Lower leg skin (tissue), 4 donors: ENCODE measurements at regions not wholly inside any gene's neighbourhood (a gene's known extent, or its start where the extent isn't known, plus 50 kb on each side); places are given as distances from the start of the nearest gene placed in this dataset.

Experiments used
- DNase-seq, 2 donors: peaks; one replicate each; pipeline ENCODE4 v3.0.0-alpha.2; 2019; ENCODE audit warnings: low spot score in 2 of 2
- H3K4me3 ChIP-seq: fragments of 200-600 bp; sonication (generic); 2 replicates; pipeline ENCODE4 v1.5.1; 2017; ENCODE audit warnings: mild to moderate bottlenecking, low read depth; ENCODE audit not compliant: poor library complexity, severe bottlenecking
- CTCF ChIP-seq, 3 donors: fragments of 450-650 bp; IDR thresholded peaks; one replicate each; pipeline ENCODE4 v1.5.1; 2016; ENCODE audit warnings: antibody characterized with exemption in 3 of 3, mild to moderate bottlenecking in 3 of 3, moderate library complexity in 2 of 3
- POLR2A ChIP-seq, 2 donors: fragments of 450-650 bp; IDR thresholded peaks; one replicate each; pipeline ENCODE4 v1.6.1; 2016 to 2017; ENCODE audit warnings: antibody characterized with exemption in 2 of 2, mild to moderate bottlenecking in 1 of 2, moderate library complexity in 1 of 2
- WGBS, 2 donors: methylation state at CpG; one replicate each; pipeline ENCODE4 v1.1.5; 2018; 5-methylcytosine and 5-hydroxymethylcytosine counted together
- intact Hi-C: fragments of 100-400 bp; cut with DNase I; formaldehyde crosslinking; loops from one replicate; pipeline ENCODE4 v1.15.0; 2023; ENCODE audit warnings: low total_unique reads

GRCh38 chr9:126556560-126557250 lies 57.0 kb upstream of the LMX1B start:
- no peak for DNase-seq
- WGBS, 2 donors = 71 to 84% methylated on average over 19 to 21 of the region's 21 CpGs
- intact Hi-C loops = no loop called here
- H3K4me3 ChIP-seq = no peak overlapping the region
- no peak for TF ChIP-seq CTCF (IDR thresholded peaks at IDR 0.05)
- no peak for TF ChIP-seq POLR2A (IDR thresholded peaks at IDR 0.05)

- WGBS, 2 donors = 14 to 19% methylated on average over 6 of the region's 6 CpGs
- intact Hi-C loops = loop anchor here (2.0 kb wide), 1 partner anchor 57 kb away; no protein-coding TSS in a partner anchor
- DNase-seq = peak in 1 of 2 donors; percentile 43
- H3K4me3 ChIP-seq = no peak overlapping the region
- peak in 1 of 3 donors; percentile 78 for TF ChIP-seq CTCF (IDR thresholded peaks at IDR 0.05)
- TF ChIP-seq POLR2A (IDR thresholded peaks at IDR 0.05) = no peak
Observed at GRCh38 chr9:126558051-126558665, 55.6 kb upstream of the LMX1B start.

GRCh38 chr9:126559296-126559695 lies 54.4 kb upstream of the LMX1B start:
- intact Hi-C loops = loop anchor here (2.0 kb wide), 1 partner anchor 58 kb away; no protein-coding TSS in a partner anchor
- TF ChIP-seq CTCF (IDR thresholded peaks at IDR 0.05) (no peak), POLR2A (IDR thresholded peaks at IDR 0.05) (no peak)
- no peak overlapping the region for H3K4me3 ChIP-seq
- 90 to 95% methylated on average over 2 of the region's 2 CpGs for WGBS, 2 donors
- no peak for DNase-seq

- no peak for DNase-seq
- H3K4me3 ChIP-seq = no peak overlapping the region
- no peak for TF ChIP-seq POLR2A (IDR thresholded peaks at IDR 0.05)
- no peak for TF ChIP-seq CTCF (IDR thresholded peaks at IDR 0.05)
- WGBS, 2 donors = 60 to 67% methylated on average over 9 of the region's 9 CpGs
- intact Hi-C loops = no loop called here
Observed at GRCh38 chr9:126561582-126561981, 52.1 kb upstream of the LMX1B start.

GRCh38 chr9:126563556-126563955 lies 50.2 kb upstream of the LMX1B start:
- intact Hi-C loops = no loop called here

More at GRCh38 chr9:126563556-126563955, 50.2 kb upstream of the LMX1B start:
- no peak overlapping the region for H3K4me3 ChIP-seq
- DNase-seq = no peak
- WGBS, 2 donors = 77 to 93% methylated on average over 4 of the region's 4 CpGs
- TF ChIP-seq CTCF (IDR thresholded peaks at IDR 0.05) = no peak
- no peak for TF ChIP-seq POLR2A (IDR thresholded peaks at IDR 0.05)
